ENCODE measurements at regions not wholly inside any gene's neighbourhood (a gene's known extent, or its start where the extent isn't known, plus 50 kb on each side); places are given as distances from the start of the nearest gene placed in this dataset.

GRCh38 chr2:188734691-188735090 is 239.5 kb upstream of the COL3A1 start:
- H2AFZ ChIP-seq: peak overlapping the region; percentile 6; the same call in 1 of the 2 replicates
- Mint-ChIP-seq H3K27ac (no peak overlapping the region), H3K27me3 (ENCODE audit: insufficient read depth, low read depth, poor library complexity) (peaks cover 3% of the 10 kb centered on the region), H3K4me1 (peaks cover 6% of the 10 kb centered on the region), H3K4me3 (no peak overlapping the region), H3K9me3 (no peaks in the 10 kb centered on the region), H3K36me3 (ENCODE audit: low read depth) (no peaks in the 10 kb centered on the region)
- no peak for TF ChIP-seq ZNF331 (CRISPR knock-in tag; IDR thresholded peaks at IDR 0.05; ENCODE audit: low read depth)
- no peak for TF ChIP-seq JUNB (IDR thresholded peaks at IDR 0.05; ENCODE audit: unreplicated experiment)
- TF ChIP-seq EZH2 (IDR thresholded peaks at IDR 0.05; ENCODE audit: low read depth, unreplicated experiment): no peak
- no peak for TF ChIP-seq EZH2phosphoT487 (IDR thresholded peaks at IDR 0.05; ENCODE audit: unreplicated experiment)
- TF ChIP-seq NANOG (IDR thresholded peaks at IDR 0.05; ENCODE audit: borderline replicate concordance): no peak
- TF ChIP-seq CREB1 (CRISPR knock-in tag; IDR thresholded peaks at IDR 0.05; ENCODE audit: low read depth): no peak
- TF ChIP-seq POLR2AphosphoS5 (IDR thresholded peaks at IDR 0.05; ENCODE audit: low read depth): no peak
- TF ChIP-seq ZNF114 (CRISPR knock-in tag; IDR thresholded peaks at IDR 0.05): no peak
- no peak for TF ChIP-seq STAT1 (IDR thresholded peaks at IDR 0.05; ENCODE audit: unreplicated experiment)
- TF ChIP-seq ZNF462 (CRISPR knock-in tag; IDR thresholded peaks at IDR 0.05): no peak
- TF ChIP-seq CTCF (conservative IDR thresholded peaks at IDR 0.05; ENCODE audit: low read depth in 2 of 2): no peak
- no peak for TF ChIP-seq REST (IDR thresholded peaks at IDR 0.05; ENCODE audit: unreplicated experiment)
- no peak for TF ChIP-seq ETS1 (IDR thresholded peaks at IDR 0.05)
- no peaks in the 10 kb centered on the region for H3K4me1 ChIP-seq (ENCODE audit: insufficient read depth)
- no peak overlapping the region for H3K4me2 ChIP-seq
- H3K27me3 ChIP-seq (ENCODE audit: insufficient read depth): no peaks in the 10 kb centered on the region
- DNase-seq (ENCODE audit: low spot score) (peak; percentile 35), ATAC-seq (peak; percentile 40; the same call in 2 of the 3 replicates)
- H3K4me3 ChIP-seq: no peak overlapping the region
- H3K9me2 ChIP-seq (ENCODE audit: insufficient read depth): no peaks in the 10 kb centered on the region
- H3K79me2 ChIP-seq (replicated peaks; ENCODE audit: insufficient read depth): no peaks in the 10 kb centered on the region
- no peaks in the 10 kb centered on the region for H3F3A ChIP-seq (replicated peaks; ENCODE audit: low read depth)
- H3K27ac ChIP-seq (ENCODE audit: low read depth): no peak overlapping the region
- no peaks in the 10 kb centered on the region for H3K36me3 ChIP-seq (ENCODE audit: insufficient read depth)
- H4K20me1 ChIP-seq (replicated peaks; ENCODE audit: insufficient read depth): no peaks in the 10 kb centered on the region
